OCI-M2 (cell line): ENCODE measurements at regions not wholly inside any gene's neighbourhood (a gene's known extent, or its start where the extent isn't known, plus 50 kb on each side); places are given as distances from the start of the nearest gene placed in this dataset.
"Not testable (repeated sequence)": the region's sequence is repeated elsewhere in the genome, so short reads cannot be mapped to it uniquely, and the experiment has no call there.

Experiments
- DNase-seq: peaks from one replicate; lab custom pipeline; 2025; ENCODE audit not compliant: unreplicated experiment; lab: John Stamatoyannopoulos, UW

GRCh38 chr18:33820517-33821371 is 242.7 kb downstream of the ASXL3 start:
- DNase-seq = no peak

- not testable (repeated sequence) for DNase-seq
These were observed 241.8 kb downstream of the ASXL3 start for GRCh38 chr18:33819692-33820343.

- no peak for DNase-seq
These were observed 240.1 kb downstream of the ASXL3 start for GRCh38 chr18:33818145-33818544.

GRCh38 chr18:33817096-33817495 is 239.1 kb downstream of the ASXL3 start:
- DNase-seq = no peak

GRCh38 chr18:33814546-33814945 is 236.5 kb downstream of the ASXL3 start:
- no peak for DNase-seq

GRCh38 chr18:33812186-33812585 is 234.2 kb downstream of the ASXL3 start:
- DNase-seq = no peak

GRCh38 chr18:33805592-33805991 is 227.6 kb downstream of the ASXL3 start:
- DNase-seq = no peak

- no peak for DNase-seq
These were observed 226.2 kb downstream of the ASXL3 start for GRCh38 chr18:33804258-33804657.

- DNase-seq = no peak
These were observed 225.6 kb downstream of the ASXL3 start for GRCh38 chr18:33803636-33804035.

- no peak for DNase-seq
These were observed 224.9 kb downstream of the ASXL3 start for GRCh38 chr18:33802955-33803354.
